ENCODE measurements at regions not wholly inside any gene's neighbourhood (a gene's known extent, or its start where the extent isn't known, plus 50 kb on each side); places are given as distances from the start of the nearest gene placed in this dataset.

DNA sequence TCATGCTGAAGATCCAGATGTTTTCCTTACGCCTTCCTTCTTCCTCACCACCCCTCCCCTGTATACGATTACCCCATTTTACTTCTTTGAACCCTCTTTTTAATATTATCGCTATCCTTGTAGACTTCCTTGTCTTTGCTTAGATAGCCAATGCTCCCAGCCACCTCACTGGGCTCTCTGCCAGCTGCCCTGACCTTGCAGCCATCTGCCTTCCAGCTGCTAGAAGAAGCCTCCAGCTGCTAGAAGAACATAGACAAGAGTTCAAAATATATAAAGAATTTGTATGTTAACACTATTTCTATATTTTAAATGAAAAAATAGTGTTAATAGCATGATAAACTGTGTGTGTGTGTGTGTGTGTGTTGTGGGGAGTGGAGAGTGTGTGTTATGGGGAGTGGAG is 374.7 kb downstream of the ANKRD50 start:
- TF ChIP-seq, protein P1, sequence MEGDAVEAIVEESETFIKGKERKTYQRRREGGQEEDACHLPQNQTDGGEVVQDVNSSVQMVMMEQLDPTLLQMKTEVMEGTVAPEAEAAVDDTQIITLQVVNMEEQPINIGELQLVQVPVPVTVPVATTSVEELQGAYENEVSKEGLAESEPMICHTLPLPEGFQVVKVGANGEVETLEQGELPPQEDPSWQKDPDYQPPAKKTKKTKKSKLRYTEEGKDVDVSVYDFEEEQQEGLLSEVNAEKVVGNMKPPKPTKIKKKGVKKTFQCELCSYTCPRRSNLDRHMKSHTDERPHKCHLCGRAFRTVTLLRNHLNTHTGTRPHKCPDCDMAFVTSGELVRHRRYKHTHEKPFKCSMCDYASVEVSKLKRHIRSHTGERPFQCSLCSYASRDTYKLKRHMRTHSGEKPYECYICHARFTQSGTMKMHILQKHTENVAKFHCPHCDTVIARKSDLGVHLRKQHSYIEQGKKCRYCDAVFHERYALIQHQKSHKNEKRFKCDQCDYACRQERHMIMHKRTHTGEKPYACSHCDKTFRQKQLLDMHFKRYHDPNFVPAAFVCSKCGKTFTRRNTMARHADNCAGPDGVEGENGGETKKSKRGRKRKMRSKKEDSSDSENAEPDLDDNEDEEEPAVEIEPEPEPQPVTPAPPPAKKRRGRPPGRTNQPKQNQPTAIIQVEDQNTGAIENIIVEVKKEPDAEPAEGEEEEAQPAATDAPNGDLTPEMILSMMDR (IDR thresholded peaks at IDR 0.05; ENCODE audit: low read length) = no peak
- no peak for TF ChIP-seq EZH2phosphoT487 (IDR thresholded peaks at IDR 0.05; ENCODE audit: low read length)

Measured in MM.1S (cell line).